ENCODE measurements at regions not wholly inside any gene's neighbourhood (a gene's known extent, or its start where the extent isn't known, plus 50 kb on each side); places are given as distances from the start of the nearest gene placed in this dataset.

- H3K9ac ChIP-seq (ENCODE audit: insufficient read depth, low read length), result no peak overlapping the region
- H3K27me3 ChIP-seq (ENCODE audit: control insufficient read depth, insufficient read depth, low read length), result no peaks in the 10 kb centered on the region
- no peak overlapping the region for H3K4me3 ChIP-seq (replicated peaks in 1 of 4; ENCODE audit: control extremely low read depth in 1 of 4, insufficient read depth in 1 of 4, low read depth in 3 of 4, low read length in 4 of 4)
- no peaks in the 10 kb centered on the region for H3K79me2 ChIP-seq (ENCODE audit: control insufficient read depth, insufficient read depth, low read length)
- no peak overlapping the region for H2AFZ ChIP-seq (ENCODE audit: low read length)
- no peaks in the 10 kb centered on the region for H3K9me3 ChIP-seq (ENCODE audit: control insufficient read depth, insufficient read depth, low read depth, low read length)
- no peaks in the 10 kb centered on the region for H3K36me3 ChIP-seq (ENCODE audit: control insufficient read depth, insufficient read depth, low read length)
- no peak overlapping the region for H3K4me2 ChIP-seq (ENCODE audit: extremely low read depth, insufficient read depth, low read length)
- no peak for TF ChIP-seq EZH2 (IDR thresholded peaks at IDR 0.05; ENCODE audit: low read length, missing control alignments)
- TF ChIP-seq, protein P1, sequence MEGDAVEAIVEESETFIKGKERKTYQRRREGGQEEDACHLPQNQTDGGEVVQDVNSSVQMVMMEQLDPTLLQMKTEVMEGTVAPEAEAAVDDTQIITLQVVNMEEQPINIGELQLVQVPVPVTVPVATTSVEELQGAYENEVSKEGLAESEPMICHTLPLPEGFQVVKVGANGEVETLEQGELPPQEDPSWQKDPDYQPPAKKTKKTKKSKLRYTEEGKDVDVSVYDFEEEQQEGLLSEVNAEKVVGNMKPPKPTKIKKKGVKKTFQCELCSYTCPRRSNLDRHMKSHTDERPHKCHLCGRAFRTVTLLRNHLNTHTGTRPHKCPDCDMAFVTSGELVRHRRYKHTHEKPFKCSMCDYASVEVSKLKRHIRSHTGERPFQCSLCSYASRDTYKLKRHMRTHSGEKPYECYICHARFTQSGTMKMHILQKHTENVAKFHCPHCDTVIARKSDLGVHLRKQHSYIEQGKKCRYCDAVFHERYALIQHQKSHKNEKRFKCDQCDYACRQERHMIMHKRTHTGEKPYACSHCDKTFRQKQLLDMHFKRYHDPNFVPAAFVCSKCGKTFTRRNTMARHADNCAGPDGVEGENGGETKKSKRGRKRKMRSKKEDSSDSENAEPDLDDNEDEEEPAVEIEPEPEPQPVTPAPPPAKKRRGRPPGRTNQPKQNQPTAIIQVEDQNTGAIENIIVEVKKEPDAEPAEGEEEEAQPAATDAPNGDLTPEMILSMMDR (conservative IDR thresholded peaks at IDR 0.05 in 1 of 2, IDR thresholded peaks at IDR 0.05 in 1 of 2; ENCODE audit: low read depth in 1 of 2, low read length in 2 of 2), result no peak
- no peaks in the 10 kb centered on the region for H4K20me1 ChIP-seq (ENCODE audit: control insufficient read depth, extremely low read depth, insufficient read depth, low read length)
- H3K27ac ChIP-seq (ENCODE audit: insufficient read depth, low read length), result no peak overlapping the region
- no peak for DNase-seq (ENCODE audit: low read depth in 2 of 2)
- no peaks in the 10 kb centered on the region for H3K4me1 ChIP-seq (ENCODE audit: control insufficient read depth, extremely low read depth, insufficient read depth, low read length)
These were observed 86.3 kb upstream of the TMPRSS2 start for GRCh38 chr21:41594268-41594667.

- no peaks in the 10 kb centered on the region for H3K36me3 ChIP-seq (ENCODE audit: control insufficient read depth, insufficient read depth, low read length)
- no peaks in the 10 kb centered on the region for H3K9me3 ChIP-seq (ENCODE audit: control insufficient read depth, insufficient read depth, low read depth, low read length)
- H3K9ac ChIP-seq (ENCODE audit: insufficient read depth, low read length), result no peak overlapping the region
- H3K4me2 ChIP-seq (ENCODE audit: extremely low read depth, insufficient read depth, low read length), result no peak overlapping the region
- TF ChIP-seq, protein P1 (conservative IDR thresholded peaks at IDR 0.05 in 1 of 2, IDR thresholded peaks at IDR 0.05 in 1 of 2; ENCODE audit: low read depth in 1 of 2, low read length in 2 of 2), result no peak
- TF ChIP-seq EZH2 (IDR thresholded peaks at IDR 0.05; ENCODE audit: low read length, missing control alignments), result no peak
- no peaks in the 10 kb centered on the region for H3K27me3 ChIP-seq (ENCODE audit: control insufficient read depth, insufficient read depth, low read length)
- no peak overlapping the region for H3K4me3 ChIP-seq (replicated peaks in 1 of 4; ENCODE audit: control extremely low read depth in 1 of 4, insufficient read depth in 1 of 4, low read depth in 3 of 4, low read length in 4 of 4)
- H3K4me1 ChIP-seq (ENCODE audit: control insufficient read depth, extremely low read depth, insufficient read depth, low read length), result no peaks in the 10 kb centered on the region
- no peak overlapping the region for H2AFZ ChIP-seq (ENCODE audit: low read length)
- H3K79me2 ChIP-seq (ENCODE audit: control insufficient read depth, insufficient read depth, low read length), result no peaks in the 10 kb centered on the region
- H4K20me1 ChIP-seq (ENCODE audit: control insufficient read depth, extremely low read depth, insufficient read depth, low read length), result no peaks in the 10 kb centered on the region
- no peak for DNase-seq (ENCODE audit: low read depth in 2 of 2)
- no peak overlapping the region for H3K27ac ChIP-seq (ENCODE audit: insufficient read depth, low read length)
These were observed 85.8 kb upstream of the TMPRSS2 start for GRCh38 chr21:41593760-41594138.

DNA sequence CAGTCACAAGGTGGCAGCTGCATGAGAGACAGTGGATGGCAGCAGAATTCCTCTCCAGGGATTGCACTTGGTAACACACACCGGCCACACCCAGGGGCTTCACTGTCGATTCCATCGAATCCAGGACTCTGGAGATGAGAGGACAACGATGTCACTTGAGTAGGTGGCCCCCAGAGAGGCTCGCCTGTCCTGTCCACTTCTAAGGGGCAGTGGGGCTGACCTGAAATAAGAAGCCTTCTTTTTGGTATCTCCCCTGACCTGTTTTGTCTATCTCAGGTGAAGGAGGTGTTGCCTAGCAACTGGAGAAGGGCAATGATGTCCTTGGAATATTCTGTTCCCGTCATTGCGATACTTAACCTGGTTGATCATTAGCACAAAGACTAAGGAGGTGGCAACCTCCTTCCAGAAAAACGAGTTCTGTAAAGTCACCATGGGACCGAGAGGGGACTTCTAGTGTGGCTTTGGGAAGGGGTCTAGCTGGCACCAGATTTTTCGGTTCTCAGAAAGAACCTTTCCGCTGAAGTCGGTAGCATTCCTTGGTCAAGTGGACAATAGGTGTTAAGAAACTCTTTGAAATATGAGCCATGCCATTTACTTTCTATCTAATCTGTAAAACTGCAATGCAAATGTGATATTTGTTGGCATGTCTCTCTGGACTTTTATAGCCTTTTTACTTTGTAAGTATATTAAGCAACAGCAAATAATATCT lies 85.2 kb upstream of the TMPRSS2 start:
- H2AFZ ChIP-seq (ENCODE audit: low read length), result no peak overlapping the region
- no peak overlapping the region for H3K4me3 ChIP-seq (replicated peaks in 1 of 4; ENCODE audit: control extremely low read depth in 1 of 4, insufficient read depth in 1 of 4, low read depth in 3 of 4, low read length in 4 of 4)
- DNase-seq (ENCODE audit: low read depth in 2 of 2), result no peak
- no peaks in the 10 kb centered on the region for H3K4me1 ChIP-seq (ENCODE audit: control insufficient read depth, extremely low read depth, insufficient read depth, low read length)
- H3K27ac ChIP-seq (ENCODE audit: insufficient read depth, low read length), result no peak overlapping the region
- no peak overlapping the region for H3K4me2 ChIP-seq (ENCODE audit: extremely low read depth, insufficient read depth, low read length)
- H3K36me3 ChIP-seq (ENCODE audit: control insufficient read depth, insufficient read depth, low read length), result no peaks in the 10 kb centered on the region
- H3K9me3 ChIP-seq (ENCODE audit: control insufficient read depth, insufficient read depth, low read depth, low read length), result no peaks in the 10 kb centered on the region
- no peaks in the 10 kb centered on the region for H3K27me3 ChIP-seq (ENCODE audit: control insufficient read depth, insufficient read depth, low read length)
- H4K20me1 ChIP-seq (ENCODE audit: control insufficient read depth, extremely low read depth, insufficient read depth, low read length), result no peaks in the 10 kb centered on the region
- TF ChIP-seq, protein P1 (conservative IDR thresholded peaks at IDR 0.05 in 1 of 2, IDR thresholded peaks at IDR 0.05 in 1 of 2; ENCODE audit: low read depth in 1 of 2, low read length in 2 of 2), result no peak
- TF ChIP-seq EZH2 (IDR thresholded peaks at IDR 0.05; ENCODE audit: low read length, missing control alignments), result no peak
- H3K79me2 ChIP-seq (ENCODE audit: control insufficient read depth, insufficient read depth, low read length), result no peaks in the 10 kb centered on the region
- H3K9ac ChIP-seq (ENCODE audit: insufficient read depth, low read length), result no peak overlapping the region

All from fibroblast of lung (primary cell).